DND-41 (cell line): ENCODE measurements at regions not wholly inside any gene's neighbourhood (a gene's known extent, or its start where the extent isn't known, plus 50 kb on each side); places are given as distances from the start of the nearest gene placed in this dataset.

Source experiments
- EZH2 ChIP-seq: IDR thresholded peaks from 3 replicates; pipeline ENCODE4 v1.6.1; 2012; ENCODE audit warnings: borderline replicate concordance, low read depth, mild to moderate bottlenecking, moderate library complexity, low read length, inconsistent platforms; ENCODE audit not compliant: severe bottlenecking
- TF ChIP-seq, protein P1 (sequence below): IDR thresholded peaks from 2 replicates; pipeline ENCODE4 v1.5.1; 2012; ENCODE audit warnings: borderline replicate concordance, low read length, moderate library complexity, mild to moderate bottlenecking; ENCODE audit not compliant: poor library complexity, severe bottlenecking; ENCODE audit errors: extremely low read depth

- TF ChIP-seq, protein P1, sequence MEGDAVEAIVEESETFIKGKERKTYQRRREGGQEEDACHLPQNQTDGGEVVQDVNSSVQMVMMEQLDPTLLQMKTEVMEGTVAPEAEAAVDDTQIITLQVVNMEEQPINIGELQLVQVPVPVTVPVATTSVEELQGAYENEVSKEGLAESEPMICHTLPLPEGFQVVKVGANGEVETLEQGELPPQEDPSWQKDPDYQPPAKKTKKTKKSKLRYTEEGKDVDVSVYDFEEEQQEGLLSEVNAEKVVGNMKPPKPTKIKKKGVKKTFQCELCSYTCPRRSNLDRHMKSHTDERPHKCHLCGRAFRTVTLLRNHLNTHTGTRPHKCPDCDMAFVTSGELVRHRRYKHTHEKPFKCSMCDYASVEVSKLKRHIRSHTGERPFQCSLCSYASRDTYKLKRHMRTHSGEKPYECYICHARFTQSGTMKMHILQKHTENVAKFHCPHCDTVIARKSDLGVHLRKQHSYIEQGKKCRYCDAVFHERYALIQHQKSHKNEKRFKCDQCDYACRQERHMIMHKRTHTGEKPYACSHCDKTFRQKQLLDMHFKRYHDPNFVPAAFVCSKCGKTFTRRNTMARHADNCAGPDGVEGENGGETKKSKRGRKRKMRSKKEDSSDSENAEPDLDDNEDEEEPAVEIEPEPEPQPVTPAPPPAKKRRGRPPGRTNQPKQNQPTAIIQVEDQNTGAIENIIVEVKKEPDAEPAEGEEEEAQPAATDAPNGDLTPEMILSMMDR = no peak
- no peak for TF ChIP-seq EZH2
Observed at GRCh38 chr6:14360565-14360964, 243.0 kb downstream of the CD83 start.
